DOHH2 (cell line): ENCODE measurements at regions not wholly inside any gene's neighbourhood (a gene's known extent, or its start where the extent isn't known, plus 50 kb on each side); places are given as distances from the start of the nearest gene placed in this dataset.

Experiments
- H3F3A ChIP-seq: fragments of 200-600 bp; sonication (generic), shearing (Covaris generic); 2 replicates; pipeline ENCODE4 v1.6.0; 2016; ENCODE audit warnings: antibody characterized with exemption, mild to moderate bottlenecking; ENCODE audit not compliant: control insufficient read depth, insufficient read depth
- H3K27ac ChIP-seq: fragments of 200-600 bp; sonication (generic); 2 replicates; pipeline ENCODE4 v1.5.1; 2014; ENCODE audit warnings: low read depth, mild to moderate bottlenecking, low read length, moderate library complexity
- H3K27me3 ChIP-seq: fragments of 200-600 bp; sonication (generic); 2 replicates; pipeline ENCODE4 v1.6.1; 2014; ENCODE audit warnings: mild to moderate bottlenecking, low read length, mixed read lengths; ENCODE audit not compliant: control insufficient read depth
- H3K36me3 ChIP-seq: fragments of 200-600 bp; sonication (generic); 2 replicates; pipeline ENCODE4 v1.6.1; 2014; ENCODE audit warnings: mild to moderate bottlenecking, low read length, moderate library complexity, mixed read lengths; ENCODE audit not compliant: control insufficient read depth
- H3K4me1 ChIP-seq: fragments of 200-600 bp; sonication (generic); 2 replicates; pipeline ENCODE4 v1.6.1; 2014; ENCODE audit warnings: mild to moderate bottlenecking, low read length, mixed read lengths; ENCODE audit not compliant: control insufficient read depth
- H3K4me2 ChIP-seq: fragments of 200-600 bp; sonication (generic); 2 replicates; pipeline ENCODE4 v1.6.0; 2014; ENCODE audit warnings: mild to moderate bottlenecking, low read length, moderate library complexity
- H3K4me3 ChIP-seq: fragments of 200-600 bp; sonication (generic); 2 replicates; pipeline ENCODE4 v1.5.1; 2014; ENCODE audit warnings: mild to moderate bottlenecking, low read length, mixed read lengths
- H3K79me2 ChIP-seq: fragments of 200-600 bp; sonication (generic); 2 replicates; pipeline ENCODE4 v1.6.1; 2014; ENCODE audit warnings: mild to moderate bottlenecking, low read length, mixed read lengths; ENCODE audit not compliant: control insufficient read depth
- H3K9me2 ChIP-seq: fragments of 200-600 bp; sonication (generic); replicated peaks from 2 replicates; pipeline ENCODE4 v1.6.1; 2014; ENCODE audit warnings: mild to moderate bottlenecking, low read length, mixed read lengths; ENCODE audit not compliant: control insufficient read depth
- H3K9me3 ChIP-seq: fragments of 200-600 bp; sonication (generic); 2 replicates; pipeline ENCODE4 v1.6.1; 2014; ENCODE audit warnings: antibody characterized with exemption, low read length, mixed read lengths; ENCODE audit not compliant: control insufficient read depth, insufficient read depth
- H4K20me1 ChIP-seq: fragments of 200-600 bp; sonication (generic); 2 replicates; pipeline ENCODE4 v1.6.0; 2014; ENCODE audit warnings: low read depth, mild to moderate bottlenecking, antibody characterized with exemption, low read length, moderate library complexity; ENCODE audit not compliant: control insufficient read depth, insufficient read depth
- CTCF ChIP-seq: fragments of 200-600 bp; sonication (generic); IDR thresholded peaks from one replicate; pipeline ENCODE4 v1.5.1; 2014; ENCODE audit warnings: antibody characterized with exemption, mild to moderate bottlenecking, low read depth, low read length; ENCODE audit not compliant: poor library complexity, severe bottlenecking
- EZH2phosphoT487 ChIP-seq: fragments of 200-600 bp; sonication (generic); IDR thresholded peaks from 2 replicates; pipeline ENCODE4 v1.6.1; 2017; ENCODE audit warnings: borderline replicate concordance, mild to moderate bottlenecking, antibody characterized with exemption, low read length, moderate library complexity, mixed read lengths

GRCh38 chr7:136347488-136347887 lies 370.3 kb upstream of the MTPN start:
- no peaks in the 10 kb centered on the region for H3K36me3 ChIP-seq
- no peaks in the 10 kb centered on the region for H3F3A ChIP-seq
- H3K4me2 ChIP-seq = no peak overlapping the region
- no peaks in the 10 kb centered on the region for H3K79me2 ChIP-seq
- H3K9me3 ChIP-seq = no peaks in the 10 kb centered on the region
- no peaks in the 10 kb centered on the region for H4K20me1 ChIP-seq
- no peaks in the 10 kb centered on the region for H3K27me3 ChIP-seq
- no peak overlapping the region for H3K4me3 ChIP-seq
- H3K4me1 ChIP-seq = no peaks in the 10 kb centered on the region
- no peaks in the 10 kb centered on the region for H3K9me2 ChIP-seq
- H3K27ac ChIP-seq = no peak overlapping the region
- no peak for TF ChIP-seq EZH2phosphoT487
- no peak for TF ChIP-seq CTCF

- no peaks in the 10 kb centered on the region for H3K79me2 ChIP-seq
- no peaks in the 10 kb centered on the region for H3K9me3 ChIP-seq
- H3K27me3 ChIP-seq = no peaks in the 10 kb centered on the region
- H3F3A ChIP-seq = no peaks in the 10 kb centered on the region
- TF ChIP-seq EZH2phosphoT487 = no peak
- no peak for TF ChIP-seq CTCF
- H3K4me1 ChIP-seq = no peaks in the 10 kb centered on the region
- H3K4me3 ChIP-seq = no peak overlapping the region
- no peak overlapping the region for H3K4me2 ChIP-seq
- H4K20me1 ChIP-seq = no peaks in the 10 kb centered on the region
- no peaks in the 10 kb centered on the region for H3K36me3 ChIP-seq
- H3K9me2 ChIP-seq = no peaks in the 10 kb centered on the region
- H3K27ac ChIP-seq = no peak overlapping the region
Measured at GRCh38 chr7:136342251-136342650, 365.1 kb upstream of the MTPN start.

- no peak overlapping the region for H3K4me3 ChIP-seq
- H3K4me2 ChIP-seq = no peak overlapping the region
- no peaks in the 10 kb centered on the region for H4K20me1 ChIP-seq
- H3K27me3 ChIP-seq = no peaks in the 10 kb centered on the region
- no peaks in the 10 kb centered on the region for H3K9me3 ChIP-seq
- no peaks in the 10 kb centered on the region for H3K79me2 ChIP-seq
- no peak for TF ChIP-seq CTCF
- no peak for TF ChIP-seq EZH2phosphoT487
- H3F3A ChIP-seq = no peaks in the 10 kb centered on the region
- H3K36me3 ChIP-seq = no peaks in the 10 kb centered on the region
- no peaks in the 10 kb centered on the region for H3K4me1 ChIP-seq
- H3K27ac ChIP-seq = no peak overlapping the region
- H3K9me2 ChIP-seq = no peaks in the 10 kb centered on the region
Measured at GRCh38 chr7:136339464-136339863, 362.3 kb upstream of the MTPN start.

- no peak overlapping the region for H3K27ac ChIP-seq
- no peaks in the 10 kb centered on the region for H3K9me3 ChIP-seq
- no peaks in the 10 kb centered on the region for H3K9me2 ChIP-seq
- no peaks in the 10 kb centered on the region for H3K79me2 ChIP-seq
- no peaks in the 10 kb centered on the region for H3K36me3 ChIP-seq
- H3F3A ChIP-seq = no peaks in the 10 kb centered on the region
- TF ChIP-seq EZH2phosphoT487 (no peak), CTCF (no peak)
- H3K4me3 ChIP-seq = no peak overlapping the region
- no peak overlapping the region for H3K4me2 ChIP-seq
- no peaks in the 10 kb centered on the region for H3K4me1 ChIP-seq
- no peaks in the 10 kb centered on the region for H3K27me3 ChIP-seq
- no peaks in the 10 kb centered on the region for H4K20me1 ChIP-seq
Measured at GRCh38 chr7:136336932-136337331, 359.8 kb upstream of the MTPN start.
